OCI-LY7 (cell line): ENCODE measurements at regions not wholly inside any gene's neighbourhood (a gene's known extent, or its start where the extent isn't known, plus 50 kb on each side); places are given as distances from the start of the nearest gene placed in this dataset.
A peak's percentile ranks its signal among the peaks of the same experiment; 100 is the strongest.

Source experiments
- BruUV-seq: library from RNA; stranded (reverse); fragments of 400-500 nt; replicated peaks from 2 replicates; lab custom pipeline; 2021; lab: Mats Ljungman, UMichigan
- CTCF ChIA-PET: fragments of 300-600 bp; sonication (Branson Sonifier 250); formaldehyde crosslinking; loops from one replicate; lab custom pipeline; 2022; ENCODE audit warnings: antibody characterized with exemption; ENCODE audit not compliant: unreplicated experiment; lab: Charles Lee
- POLR2A ChIA-PET: fragments of 300-600 bp; sonication (Branson Sonifier 250); formaldehyde crosslinking; loops from one replicate; lab custom pipeline; 2022; ENCODE audit warnings: antibody characterized with exemption; lab: Charles Lee
- DNase-seq: peaks from one replicate; pipeline ENCODE4 v3.0.0-alpha.2; 2015; ENCODE audit warnings: low spot score
- H2AFZ ChIP-seq: fragments of 200-600 bp; sonication (generic), shearing (Covaris generic); 2 replicates; pipeline ENCODE4 v1.6.1; 2014; ENCODE audit warnings: mild to moderate bottlenecking, antibody characterized with exemption, low read length, moderate library complexity
- H3K27ac ChIP-seq: fragments of 200-600 bp; sonication (generic); 2 replicates; pipeline ENCODE4 v1.5.1; 2014; ENCODE audit warnings: mixed run types, low read depth, mild to moderate bottlenecking, moderate library complexity, low read length, inconsistent platforms; ENCODE audit not compliant: poor library complexity, severe bottlenecking
- H3K36me3 ChIP-seq: fragments of 200-600 bp; sonication (generic); 2 replicates; pipeline ENCODE4 v1.6.1; 2014; ENCODE audit warnings: mild to moderate bottlenecking, antibody characterized with exemption, low read length, moderate library complexity, mixed read lengths; ENCODE audit not compliant: insufficient read depth
- H3K4me1 ChIP-seq: fragments of 200-600 bp; sonication (generic); 2 replicates; pipeline ENCODE4 v1.5.1; 2014; ENCODE audit warnings: mild to moderate bottlenecking, low read length; ENCODE audit not compliant: insufficient read depth, poor library complexity, severe bottlenecking
- H3K4me2 ChIP-seq: fragments of 200-600 bp; sonication (generic); 2 replicates; pipeline ENCODE4 v1.6.1; 2014; ENCODE audit warnings: mild to moderate bottlenecking, low read length
- H3K4me3 ChIP-seq: fragments of 200-600 bp; sonication (generic); 2 replicates; pipeline ENCODE4 v1.5.1; 2014; ENCODE audit warnings: mild to moderate bottlenecking, low read depth, low read length; ENCODE audit not compliant: poor library complexity, severe bottlenecking
- H3K79me2 ChIP-seq: fragments of 200-600 bp; sonication (generic); 2 replicates; pipeline ENCODE4 v1.6.1; 2016; ENCODE audit warnings: low read depth, mild to moderate bottlenecking, low read length, moderate library complexity, mixed read lengths; ENCODE audit not compliant: insufficient read depth
- H3K9me2 ChIP-seq: fragments of 200-600 bp; sonication (generic); 2 replicates; pipeline ENCODE4 v1.6.1; 2016; ENCODE audit warnings: mild to moderate bottlenecking, low read length, mixed read lengths; ENCODE audit not compliant: insufficient read depth
- H3K9me3 ChIP-seq: fragments of 200-600 bp; sonication (generic); 2 replicates; pipeline ENCODE4 v1.6.1; 2014; ENCODE audit warnings: mild to moderate bottlenecking, mixed run types, low read length, mixed read lengths
- H4K20me1 ChIP-seq: fragments of 200-600 bp; sonication (generic); 2 replicates; pipeline ENCODE4 v1.6.1; 2014; ENCODE audit warnings: mild to moderate bottlenecking, antibody characterized with exemption, low read length, moderate library complexity, mixed read lengths; ENCODE audit not compliant: insufficient read depth
- EZH2phosphoT487 ChIP-seq: fragments of 200-600 bp; sonication (generic); IDR thresholded peaks from 2 replicates; pipeline ENCODE4 v1.6.1; 2018; ENCODE audit warnings: low read depth, borderline replicate concordance, mild to moderate bottlenecking, mixed run types, antibody characterized with exemption, low read length, moderate library complexity, mixed read lengths
- intact Hi-C: fragments of 100-400 bp; cut with micrococcal nuclease; formaldehyde crosslinking; loops from one replicate; pipeline ENCODE4 v1.10.0; 2022; ENCODE audit not compliant: unreplicated experiment
- TF ChIP-seq, protein P1 (sequence below): fragments of 200-600 bp; sonication (generic); conservative IDR thresholded peaks from 2 replicates; pipeline ENCODE4 v1.5.1; 2014; ENCODE audit warnings: mild to moderate bottlenecking, antibody characterized with exemption, low read length, moderate library complexity, mixed read lengths

DNA sequence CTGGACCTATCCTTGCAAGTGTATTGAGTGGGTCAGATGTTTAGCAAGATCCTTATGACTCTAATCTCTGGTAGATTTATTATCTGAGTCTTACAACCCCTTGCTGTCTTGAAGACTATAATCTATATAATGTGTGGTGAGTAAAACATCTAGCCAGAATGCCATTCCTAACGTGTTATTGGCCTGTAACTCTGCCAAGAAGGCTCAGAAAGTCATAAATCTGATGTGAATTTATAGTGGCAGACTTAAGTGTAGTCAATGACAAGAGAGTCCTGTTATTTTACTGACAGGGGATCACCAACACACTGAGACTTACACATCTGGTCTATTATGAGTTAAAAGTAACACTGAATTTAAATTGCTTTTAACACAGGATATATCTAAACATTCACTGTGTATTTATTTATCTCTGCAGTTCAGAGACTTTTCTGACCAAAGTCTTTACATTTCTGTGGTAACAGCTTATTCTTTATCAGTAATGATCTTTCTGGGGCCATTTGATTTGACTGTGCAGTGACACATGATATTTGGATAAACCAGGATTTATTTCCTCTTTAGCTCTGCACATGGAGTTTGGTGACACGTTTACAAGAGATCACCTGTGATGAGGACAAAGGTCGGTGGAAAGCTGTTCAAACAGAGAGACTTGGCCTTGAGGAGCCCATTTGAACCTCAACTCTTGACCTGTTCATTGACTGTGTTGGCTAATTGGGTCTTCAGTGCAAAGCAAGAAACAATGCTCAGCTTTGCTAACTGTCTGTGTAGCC lies 415.8 kb downstream of the STIM2 start:
- Histone ChIP-seq H3K4me2 (no peak overlapping the region), H3K4me1 (no peaks in the 10 kb centered on the region), H4K20me1 (no peaks in the 10 kb centered on the region), H2AFZ (no peak overlapping the region), H3K36me3 (no peaks in the 10 kb centered on the region), H3K4me3 (no peak overlapping the region), H3K9me3 (no peaks in the 10 kb centered on the region), H3K79me2 (no peaks in the 10 kb centered on the region), H3K27ac (no peak overlapping the region), H3K9me2 (no peaks in the 10 kb centered on the region)
- TF ChIP-seq EZH2phosphoT487: no peak
- TF ChIP-seq, protein P1, sequence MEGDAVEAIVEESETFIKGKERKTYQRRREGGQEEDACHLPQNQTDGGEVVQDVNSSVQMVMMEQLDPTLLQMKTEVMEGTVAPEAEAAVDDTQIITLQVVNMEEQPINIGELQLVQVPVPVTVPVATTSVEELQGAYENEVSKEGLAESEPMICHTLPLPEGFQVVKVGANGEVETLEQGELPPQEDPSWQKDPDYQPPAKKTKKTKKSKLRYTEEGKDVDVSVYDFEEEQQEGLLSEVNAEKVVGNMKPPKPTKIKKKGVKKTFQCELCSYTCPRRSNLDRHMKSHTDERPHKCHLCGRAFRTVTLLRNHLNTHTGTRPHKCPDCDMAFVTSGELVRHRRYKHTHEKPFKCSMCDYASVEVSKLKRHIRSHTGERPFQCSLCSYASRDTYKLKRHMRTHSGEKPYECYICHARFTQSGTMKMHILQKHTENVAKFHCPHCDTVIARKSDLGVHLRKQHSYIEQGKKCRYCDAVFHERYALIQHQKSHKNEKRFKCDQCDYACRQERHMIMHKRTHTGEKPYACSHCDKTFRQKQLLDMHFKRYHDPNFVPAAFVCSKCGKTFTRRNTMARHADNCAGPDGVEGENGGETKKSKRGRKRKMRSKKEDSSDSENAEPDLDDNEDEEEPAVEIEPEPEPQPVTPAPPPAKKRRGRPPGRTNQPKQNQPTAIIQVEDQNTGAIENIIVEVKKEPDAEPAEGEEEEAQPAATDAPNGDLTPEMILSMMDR: no peak
- POLR2A ChIA-PET: interaction anchor here (0.6 to 1.9 kb wide), 3 partner anchors 10 to 493 kb away, joined by 3 to 4 read pairs (median 3); no protein-coding TSS in a partner anchor
- intact Hi-C loops: no loop called here
- no peak for DNase-seq
- CTCF ChIA-PET: no interaction called here
- BruUV-seq: no TSS peak

DNA sequence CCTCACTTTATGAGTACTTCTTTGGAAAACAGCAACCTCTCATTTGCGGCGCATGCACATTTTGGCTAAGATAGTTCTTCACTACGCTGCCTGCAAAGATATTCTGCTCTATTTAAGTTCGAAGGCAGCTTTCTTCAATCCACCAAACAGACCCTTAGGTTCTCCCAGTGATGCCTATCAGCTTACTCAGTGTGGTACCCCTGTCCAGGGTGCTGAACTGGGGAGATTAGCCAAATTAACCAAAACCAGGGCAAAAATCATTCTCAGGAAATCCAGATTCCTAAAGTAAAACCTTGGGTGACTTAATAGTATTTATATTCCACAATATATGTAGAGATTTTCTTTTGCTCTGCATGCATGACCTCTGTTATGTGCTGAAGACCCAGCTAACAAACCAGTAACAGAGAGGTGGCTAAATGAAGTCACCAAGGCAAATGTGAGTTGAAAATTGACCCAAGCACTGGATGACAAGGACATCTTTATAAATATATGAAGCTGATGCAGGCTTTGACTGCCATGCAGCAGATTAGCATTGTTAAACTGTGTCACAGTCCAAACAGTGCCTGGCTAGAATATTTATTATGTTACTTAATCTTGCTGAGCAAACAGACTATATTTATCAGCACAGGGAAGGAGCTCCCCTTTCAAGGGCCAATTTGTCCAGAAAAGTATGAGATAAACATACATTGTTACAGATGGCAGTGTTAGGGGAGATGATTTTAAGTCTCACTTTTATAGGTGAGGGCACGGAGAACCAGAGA lies 418.2 kb downstream of the STIM2 start:
- Histone ChIP-seq H3K79me2 (no peaks in the 10 kb centered on the region), H3K27ac (no peak overlapping the region), H3K4me1 (no peaks in the 10 kb centered on the region), H4K20me1 (no peaks in the 10 kb centered on the region), H2AFZ (no peak overlapping the region), H3K9me2 (no peaks in the 10 kb centered on the region), H3K36me3 (no peaks in the 10 kb centered on the region), H3K4me2 (no peak overlapping the region), H3K4me3 (no peak overlapping the region), H3K9me3 (no peaks in the 10 kb centered on the region)
- peak; percentile 12 for DNase-seq
- BruUV-seq: no TSS peak
- TF ChIP-seq EZH2phosphoT487: no peak
- TF ChIP-seq, protein P1: no peak
- POLR2A ChIA-PET: interaction anchor here (1.1 to 1.9 kb wide), 2 partner anchors 12 to 41 kb away, joined by 3 to 4 read pairs; no protein-coding TSS in a partner anchor
- intact Hi-C loops: no loop called here
- CTCF ChIA-PET: no interaction called here
